Lower lobe of right lung (tissue), 2 donors: ENCODE measurements at regions not wholly inside any gene's neighbourhood (a gene's known extent, or its start where the extent isn't known, plus 50 kb on each side); places are given as distances from the start of the nearest gene placed in this dataset.

Experiments used
- ATAC-seq, 2 donors: fragments of 200-7000 bp; cut with Tn5 transposase; one replicate each; pipeline ENCODE4 v1.9.1; 2020 to 2022; ENCODE audit warnings: mild to moderate bottlenecking in 2 of 2, moderate library complexity in 2 of 2
- DNase-seq: peaks from one replicate; pipeline ENCODE4 v3.0.0-alpha.2; 2020
- H3K27ac ChIP-seq: fragments of 200-600 bp; one replicate; pipeline ENCODE4 v1.8.0; 2022
- H3K27me3 ChIP-seq: fragments of 200-600 bp; one replicate; pipeline ENCODE4 v1.8.0; 2022; ENCODE audit warnings: low read depth
- H3K36me3 ChIP-seq: fragments of 200-600 bp; one replicate; pipeline ENCODE4 v1.8.0; 2022; ENCODE audit warnings: mild to moderate bottlenecking
- H3K4me1 ChIP-seq: fragments of 200-600 bp; one replicate; pipeline ENCODE4 v1.8.0; 2022
- H3K4me3 ChIP-seq: fragments of 200-600 bp; one replicate; pipeline ENCODE4 v1.8.0; 2022; ENCODE audit warnings: mild to moderate bottlenecking
- H3K9me3 ChIP-seq: fragments of 200-600 bp; one replicate; pipeline ENCODE4 v1.8.0; 2022
- intact Hi-C: fragments of 100-400 bp; cut with DNase I; formaldehyde crosslinking; loops from one replicate; pipeline ENCODE4 v1.11.0; 2022
- TF ChIP-seq, protein P1 (sequence below): fragments of 200-600 bp; IDR thresholded peaks from one replicate; pipeline ENCODE4 v1.8.0; 2022; ENCODE audit warnings: antibody characterized with exemption, mild to moderate bottlenecking
- donor health status: DM: no; HTN: yes; CAD: no; lungs with severe emphysema.

DNA sequence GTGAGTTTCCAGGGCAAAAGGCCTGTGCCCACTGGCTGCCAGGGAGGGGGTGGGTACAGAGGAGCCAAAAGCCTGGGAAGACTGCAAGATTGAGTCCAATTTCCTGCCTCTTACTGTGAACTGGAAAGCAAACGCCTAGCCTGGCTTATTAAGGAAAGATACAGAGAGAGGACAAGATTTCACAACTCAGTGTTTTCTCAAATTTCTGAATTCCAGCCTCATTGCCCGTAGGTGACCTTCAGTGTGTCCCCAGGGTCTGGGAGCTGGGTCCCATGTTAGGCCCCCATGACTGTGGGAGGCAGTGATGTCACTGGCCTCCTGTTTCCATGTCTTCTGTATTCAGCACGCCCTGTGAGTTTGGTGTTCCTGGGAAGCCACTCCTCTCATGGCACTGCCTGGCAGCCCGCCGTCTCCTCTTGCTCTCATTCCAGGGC is 60.6 kb upstream of the PTPN3 start:
- peaks cover 6% of the 10 kb centered on the region for H3K4me1 ChIP-seq
- H3K27me3 ChIP-seq, result no peaks in the 10 kb centered on the region
- DNase-seq (no peak), ATAC-seq (no peak)
- no peaks in the 10 kb centered on the region for H3K9me3 ChIP-seq
- no peaks in the 10 kb centered on the region for H3K36me3 ChIP-seq
- TF ChIP-seq, protein P1, sequence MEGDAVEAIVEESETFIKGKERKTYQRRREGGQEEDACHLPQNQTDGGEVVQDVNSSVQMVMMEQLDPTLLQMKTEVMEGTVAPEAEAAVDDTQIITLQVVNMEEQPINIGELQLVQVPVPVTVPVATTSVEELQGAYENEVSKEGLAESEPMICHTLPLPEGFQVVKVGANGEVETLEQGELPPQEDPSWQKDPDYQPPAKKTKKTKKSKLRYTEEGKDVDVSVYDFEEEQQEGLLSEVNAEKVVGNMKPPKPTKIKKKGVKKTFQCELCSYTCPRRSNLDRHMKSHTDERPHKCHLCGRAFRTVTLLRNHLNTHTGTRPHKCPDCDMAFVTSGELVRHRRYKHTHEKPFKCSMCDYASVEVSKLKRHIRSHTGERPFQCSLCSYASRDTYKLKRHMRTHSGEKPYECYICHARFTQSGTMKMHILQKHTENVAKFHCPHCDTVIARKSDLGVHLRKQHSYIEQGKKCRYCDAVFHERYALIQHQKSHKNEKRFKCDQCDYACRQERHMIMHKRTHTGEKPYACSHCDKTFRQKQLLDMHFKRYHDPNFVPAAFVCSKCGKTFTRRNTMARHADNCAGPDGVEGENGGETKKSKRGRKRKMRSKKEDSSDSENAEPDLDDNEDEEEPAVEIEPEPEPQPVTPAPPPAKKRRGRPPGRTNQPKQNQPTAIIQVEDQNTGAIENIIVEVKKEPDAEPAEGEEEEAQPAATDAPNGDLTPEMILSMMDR, result no peak
- intact Hi-C loops, result no loop called here
- H3K4me3 ChIP-seq, result no peak overlapping the region
- H3K27ac ChIP-seq, result no peak overlapping the region

DNA sequence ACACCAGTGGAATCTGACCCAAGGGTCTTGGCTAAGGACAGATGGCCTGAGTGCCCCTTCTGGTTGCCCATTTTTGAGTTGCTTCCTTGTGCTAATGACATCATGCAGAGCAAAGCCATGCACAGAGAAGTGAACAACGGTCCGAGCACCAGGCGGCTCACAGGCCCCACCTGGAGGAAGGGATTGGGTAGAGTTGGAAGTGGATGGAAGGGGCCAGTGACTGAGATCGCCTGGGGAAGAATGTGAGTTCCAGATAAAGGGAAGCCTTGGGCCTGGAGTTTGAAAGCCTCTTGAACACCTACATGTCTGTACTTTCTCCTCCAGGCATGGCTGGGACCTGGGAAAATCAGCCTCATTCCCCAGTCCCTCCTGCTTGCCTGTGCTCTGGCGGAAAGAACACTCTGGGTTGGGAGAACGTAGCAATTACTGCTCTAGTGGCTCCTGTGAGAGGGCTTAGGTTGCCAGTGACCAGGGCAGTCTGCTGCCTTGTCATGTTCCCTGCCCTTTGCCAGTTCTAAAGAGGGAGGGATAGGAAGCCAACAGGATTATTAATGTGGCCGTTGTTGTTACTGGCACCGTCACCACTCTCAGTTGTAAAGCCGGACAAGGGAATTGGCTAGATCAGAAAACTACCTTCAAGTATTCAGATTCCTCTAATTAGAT is 62.5 kb upstream of the PTPN3 start:
- Histone ChIP-seq H3K27ac (no peak overlapping the region), H3K4me3 (no peak overlapping the region), H3K9me3 (no peaks in the 10 kb centered on the region), H3K27me3 (no peaks in the 10 kb centered on the region), H3K4me1 (peaks cover 6% of the 10 kb centered on the region), H3K36me3 (no peaks in the 10 kb centered on the region)
- intact Hi-C loops, result no loop called here
- TF ChIP-seq, protein P1, result no peak
- peak in 1 of 2 donors; percentile 8 for ATAC-seq
- no peak for DNase-seq

DNA sequence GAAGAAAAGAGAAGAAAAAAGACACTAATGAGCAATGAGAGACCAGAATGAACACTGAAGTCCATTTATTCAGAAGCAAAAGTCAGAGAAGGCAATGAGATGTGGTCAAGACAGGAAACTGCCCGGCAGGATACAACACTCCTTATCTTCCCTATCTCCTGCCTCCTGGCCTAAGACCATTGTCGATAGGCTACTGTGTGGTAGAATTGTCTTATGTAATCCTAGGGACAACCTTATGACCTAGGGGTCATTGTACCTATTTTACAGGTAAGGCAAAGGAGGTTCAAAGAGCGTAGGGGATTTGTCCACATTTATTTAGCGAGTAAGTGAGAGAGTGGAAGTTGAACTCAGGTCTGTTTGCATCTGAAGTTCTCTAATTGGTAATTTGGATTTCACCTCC is 63.0 kb upstream of the PTPN3 start:
- DNase-seq (no peak), ATAC-seq (no peak)
- no peak overlapping the region for H3K27ac ChIP-seq
- H3K4me1 ChIP-seq, result peaks cover 6% of the 10 kb centered on the region
- H3K4me3 ChIP-seq, result no peak overlapping the region
- no peaks in the 10 kb centered on the region for H3K9me3 ChIP-seq
- TF ChIP-seq, protein P1, result no peak
- intact Hi-C loops, result no loop called here
- H3K36me3 ChIP-seq, result no peaks in the 10 kb centered on the region
- H3K27me3 ChIP-seq, result no peaks in the 10 kb centered on the region

DNA sequence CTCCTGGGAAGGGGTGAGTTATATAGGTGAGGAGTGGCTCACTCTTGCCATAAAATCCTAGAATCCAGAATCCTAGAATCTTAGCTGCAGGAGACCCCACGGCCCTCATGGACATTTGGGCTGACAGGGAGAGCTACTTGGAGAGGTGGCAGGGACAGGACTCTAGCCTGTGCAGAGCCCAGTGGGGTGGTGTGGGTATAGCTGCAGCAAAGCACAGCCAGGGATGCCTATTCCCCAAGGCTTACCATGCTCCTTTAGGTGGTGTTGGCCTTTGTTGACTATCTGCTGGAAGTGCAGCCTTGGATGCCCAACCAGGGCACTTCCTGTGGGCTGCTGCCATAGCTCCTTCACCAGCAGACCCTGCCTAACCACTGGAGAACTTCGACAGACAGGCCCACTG is 70.0 kb upstream of the PTPN3 start:
- H3K4me3 ChIP-seq, result no peak overlapping the region
- DNase-seq (no peak), ATAC-seq (no peak)
- TF ChIP-seq, protein P1, result no peak
- intact Hi-C loops, result no loop called here
- H3K4me1 ChIP-seq, result no peaks in the 10 kb centered on the region
- H3K27ac ChIP-seq, result no peak overlapping the region
- H3K27me3 ChIP-seq, result no peaks in the 10 kb centered on the region
- no peaks in the 10 kb centered on the region for H3K9me3 ChIP-seq
- no peaks in the 10 kb centered on the region for H3K36me3 ChIP-seq

DNA sequence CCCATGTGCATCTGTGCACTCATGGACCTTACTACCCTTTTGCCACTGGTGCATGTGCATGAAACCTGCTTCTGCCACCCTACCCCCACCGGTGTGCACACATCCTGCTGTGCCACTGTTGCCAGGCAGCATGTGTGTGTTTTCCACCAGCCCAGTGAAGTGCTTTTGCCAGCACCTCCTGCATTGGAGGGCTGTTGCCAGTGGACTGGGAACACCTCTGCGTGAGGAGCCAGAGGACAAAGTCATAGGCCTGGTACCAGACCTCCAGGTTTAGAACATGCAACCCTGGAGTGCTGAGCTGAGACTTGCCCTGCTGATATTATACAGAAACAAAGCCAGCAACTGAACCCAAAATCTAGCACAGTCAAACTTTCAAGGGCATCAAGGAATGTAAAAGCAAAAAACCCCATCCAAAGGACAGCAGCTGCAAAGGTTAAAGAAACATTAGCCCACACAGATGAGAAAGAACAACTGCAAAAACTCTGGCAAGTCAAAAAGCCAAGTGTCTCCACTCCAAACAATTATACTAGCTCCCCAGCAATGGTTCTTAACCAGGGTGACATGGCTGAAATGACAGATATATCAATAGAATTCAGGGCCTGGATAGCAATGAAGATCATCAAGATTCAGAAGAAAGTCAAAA is 70.6 kb upstream of the PTPN3 start:
- no peaks in the 10 kb centered on the region for H3K4me1 ChIP-seq
- no peak for DNase-seq
- no peak overlapping the region for H3K27ac ChIP-seq
- TF ChIP-seq, protein P1, result no peak
- intact Hi-C loops, result no loop called here
- no peak overlapping the region for H3K4me3 ChIP-seq
- H3K27me3 ChIP-seq, result no peaks in the 10 kb centered on the region
- H3K36me3 ChIP-seq, result no peaks in the 10 kb centered on the region
- no peak for ATAC-seq
- no peaks in the 10 kb centered on the region for H3K9me3 ChIP-seq
